ENCODE measurements at regions not wholly inside any gene's neighbourhood (a gene's known extent, or its start where the extent isn't known, plus 50 kb on each side); places are given as distances from the start of the nearest gene placed in this dataset.

GRCh38 chrX:42519666-42520231 is 258.2 kb downstream of the PPP1R2C start:
- DNase-seq (ENCODE audit: low read depth): peak; percentile 1

GRCh38 chrX:42515939-42516338 is 262.0 kb downstream of the PPP1R2C start:
- no peak for DNase-seq (ENCODE audit: low read depth)

GRCh38 chrX:42505016-42505415 is 272.9 kb downstream of the PPP1R2C start:
- DNase-seq (ENCODE audit: low read depth): no peak

GRCh38 chrX:42499620-42500019 is 278.3 kb downstream of the PPP1R2C start:
- no peak for DNase-seq (ENCODE audit: low read depth)

- no peak for DNase-seq (ENCODE audit: low read depth)
Measured at GRCh38 chrX:42497356-42497755, 280.6 kb downstream of the PPP1R2C start.

- no peak for DNase-seq (ENCODE audit: low read depth)
Measured at GRCh38 chrX:42496239-42496638, 281.7 kb downstream of the PPP1R2C start.

GRCh38 chrX:42495139-42495538 is 282.8 kb downstream of the PPP1R2C start:
- DNase-seq (ENCODE audit: low read depth): no peak

GRCh38 chrX:42491137-42491907 is 286.6 kb downstream of the PPP1R2C start:
- no peak for DNase-seq (ENCODE audit: low read depth)

GRCh38 chrX:42490111-42490510 is 287.9 kb downstream of the PPP1R2C start:
- no peak for DNase-seq (ENCODE audit: low read depth)

GRCh38 chrX:42485601-42486000 is 292.4 kb downstream of the PPP1R2C start:
- DNase-seq (ENCODE audit: low read depth): no peak

- DNase-seq (ENCODE audit: low read depth): no peak
Measured at GRCh38 chrX:42484233-42484632, 293.7 kb downstream of the PPP1R2C start.

- no peak for DNase-seq (ENCODE audit: low read depth)
Measured at GRCh38 chrX:42477396-42477795, 300.6 kb downstream of the PPP1R2C start.

GRCh38 chrX:42472727-42473126 is 305.2 kb downstream of the PPP1R2C start:
- DNase-seq (ENCODE audit: low read depth): no peak

- DNase-seq (ENCODE audit: low read depth): no peak
Measured at GRCh38 chrX:42466332-42467046, 311.5 kb downstream of the PPP1R2C start.

- DNase-seq (ENCODE audit: low read depth): no peak
Measured at GRCh38 chrX:42465821-42466220, 312.1 kb downstream of the PPP1R2C start.

- DNase-seq (ENCODE audit: low read depth): no peak
Measured at GRCh38 chrX:42463706-42464490, 314.1 kb downstream of the PPP1R2C start.

GRCh38 chrX:42462917-42463316 is 315.0 kb downstream of the PPP1R2C start:
- DNase-seq (ENCODE audit: low read depth): no peak

GRCh38 chrX:42460706-42461105 is 317.3 kb downstream of the PPP1R2C start:
- no peak for DNase-seq (ENCODE audit: low read depth)

- no peak for DNase-seq (ENCODE audit: low read depth)
Measured at GRCh38 chrX:42459735-42460134, 318.2 kb downstream of the PPP1R2C start.

GRCh38 chrX:42456176-42456700 is 321.7 kb downstream of the PPP1R2C start:
- no peak for DNase-seq (ENCODE audit: low read depth)

GRCh38 chrX:42450228-42450627 is 327.7 kb downstream of the PPP1R2C start:
- DNase-seq (ENCODE audit: low read depth): no peak

- DNase-seq (ENCODE audit: low read depth): no peak
Measured at GRCh38 chrX:42443267-42443666, 334.7 kb downstream of the PPP1R2C start.

Data from ELR (cell line).